GM06990 (cell line): ENCODE measurements at regions not wholly inside any gene's neighbourhood (a gene's known extent, or its start where the extent isn't known, plus 50 kb on each side); places are given as distances from the start of the nearest gene placed in this dataset.
A peak's percentile ranks its signal among the peaks of the same experiment; 100 is the strongest.
"Not testable (repeated sequence)": the region's sequence is repeated elsewhere in the genome, so short reads cannot be mapped to it uniquely, and the experiment has no call there.

Source experiments
- DNase-seq: peaks from one replicate; pipeline ENCODE4 v3.0.0-alpha.2; 2011; ENCODE audit not compliant: insufficient read length; ENCODE audit errors: extremely low read depth
- H3K27me3 ChIP-seq: replicated peaks from 2 replicates; pipeline ENCODE4 v1.6.0; 2011; ENCODE audit warnings: low read length; ENCODE audit not compliant: control insufficient read depth, insufficient read depth
- H3K36me3 ChIP-seq: 2 replicates; pipeline ENCODE4 v1.5.1; 2011; ENCODE audit warnings: low read length; ENCODE audit not compliant: control insufficient read depth, insufficient read depth
- H3K4me3 ChIP-seq: replicated peaks from 2 replicates; pipeline ENCODE4 v1.5.1; 2011; ENCODE audit warnings: low read depth, mild to moderate bottlenecking, control low read depth, low read length
- TF ChIP-seq, protein P1 (sequence below): IDR thresholded peaks from 2 replicates; pipeline ENCODE4 v1.5.1; 2011; ENCODE audit warnings: low read length, control low read depth, mild to moderate bottlenecking, inconsistent platforms; ENCODE audit not compliant: insufficient read depth, poor library complexity, severe bottlenecking

DNA sequence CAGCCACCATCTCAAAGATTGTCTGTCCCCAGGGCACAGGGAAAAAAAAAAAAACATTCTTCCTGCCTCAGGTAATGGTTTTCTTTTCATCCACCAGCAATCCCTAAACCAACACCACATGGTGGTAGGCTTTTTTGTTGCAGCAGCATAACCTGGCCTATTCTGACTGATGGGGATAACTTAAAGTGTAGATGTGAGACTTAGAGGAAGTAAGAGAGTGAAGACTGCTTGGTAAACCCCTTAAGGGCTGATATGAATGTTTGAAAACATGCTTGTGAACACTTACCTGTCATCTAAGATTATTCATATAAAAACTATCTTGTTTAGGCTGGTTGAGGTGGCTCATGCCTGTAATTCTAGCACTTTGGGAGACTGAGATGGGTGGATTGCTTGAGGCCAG lies 130.2 kb upstream of the RAP1B start:
- TF ChIP-seq, protein P1, sequence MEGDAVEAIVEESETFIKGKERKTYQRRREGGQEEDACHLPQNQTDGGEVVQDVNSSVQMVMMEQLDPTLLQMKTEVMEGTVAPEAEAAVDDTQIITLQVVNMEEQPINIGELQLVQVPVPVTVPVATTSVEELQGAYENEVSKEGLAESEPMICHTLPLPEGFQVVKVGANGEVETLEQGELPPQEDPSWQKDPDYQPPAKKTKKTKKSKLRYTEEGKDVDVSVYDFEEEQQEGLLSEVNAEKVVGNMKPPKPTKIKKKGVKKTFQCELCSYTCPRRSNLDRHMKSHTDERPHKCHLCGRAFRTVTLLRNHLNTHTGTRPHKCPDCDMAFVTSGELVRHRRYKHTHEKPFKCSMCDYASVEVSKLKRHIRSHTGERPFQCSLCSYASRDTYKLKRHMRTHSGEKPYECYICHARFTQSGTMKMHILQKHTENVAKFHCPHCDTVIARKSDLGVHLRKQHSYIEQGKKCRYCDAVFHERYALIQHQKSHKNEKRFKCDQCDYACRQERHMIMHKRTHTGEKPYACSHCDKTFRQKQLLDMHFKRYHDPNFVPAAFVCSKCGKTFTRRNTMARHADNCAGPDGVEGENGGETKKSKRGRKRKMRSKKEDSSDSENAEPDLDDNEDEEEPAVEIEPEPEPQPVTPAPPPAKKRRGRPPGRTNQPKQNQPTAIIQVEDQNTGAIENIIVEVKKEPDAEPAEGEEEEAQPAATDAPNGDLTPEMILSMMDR: no peak
- Histone ChIP-seq H3K4me3 (no peak overlapping the region), H3K36me3 (no peaks in the 10 kb centered on the region), H3K27me3 (no peaks in the 10 kb centered on the region)
- DNase-seq: no peak

DNA sequence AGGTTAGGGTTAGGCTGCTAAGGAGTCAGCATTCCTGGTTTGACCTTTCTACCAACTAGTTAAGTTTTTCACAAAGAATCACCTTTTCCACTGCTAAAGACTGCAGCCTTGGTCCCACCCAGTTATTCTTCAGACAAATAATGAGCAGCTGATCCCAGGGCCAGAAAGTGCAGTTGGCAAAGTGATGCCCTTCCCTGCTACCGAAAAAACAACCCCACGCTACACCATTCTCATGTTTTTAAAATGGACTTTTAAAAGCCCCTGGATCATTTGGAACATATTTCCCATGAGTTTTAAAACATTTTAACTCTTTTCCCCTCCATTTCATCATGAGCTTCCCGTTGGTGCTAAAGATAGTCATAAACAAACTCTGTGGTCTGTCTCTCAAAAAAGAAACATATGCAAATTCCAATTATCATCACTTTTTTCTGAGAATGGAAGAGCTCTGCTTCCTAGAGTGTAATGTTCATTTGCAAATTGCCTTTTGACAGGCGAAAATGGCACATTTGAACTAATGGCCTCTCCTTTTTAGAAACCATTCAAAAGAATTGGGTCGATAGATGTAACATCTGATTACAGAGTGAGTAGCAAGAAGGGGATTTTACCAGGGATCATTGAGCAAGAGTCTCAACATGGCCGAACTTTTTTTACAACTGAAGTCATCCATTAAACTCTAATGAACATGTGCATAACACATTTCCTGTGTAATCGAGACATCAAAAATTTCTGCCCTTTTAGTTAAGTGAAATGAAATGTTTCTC lies 129.3 kb upstream of the RAP1B start:
- peak; percentile 68 for DNase-seq
- no peaks in the 10 kb centered on the region for H3K36me3 ChIP-seq
- H3K27me3 ChIP-seq: no peaks in the 10 kb centered on the region
- H3K4me3 ChIP-seq: no peak overlapping the region
- TF ChIP-seq, protein P1: no peak

GRCh38 chr12:68482014-68482413 lies 128.7 kb upstream of the RAP1B start:
- H3K4me3 ChIP-seq: no peak overlapping the region
- TF ChIP-seq, protein P1: no peak
- H3K36me3 ChIP-seq: no peaks in the 10 kb centered on the region
- H3K27me3 ChIP-seq: no peaks in the 10 kb centered on the region
- DNase-seq: no peak

DNA sequence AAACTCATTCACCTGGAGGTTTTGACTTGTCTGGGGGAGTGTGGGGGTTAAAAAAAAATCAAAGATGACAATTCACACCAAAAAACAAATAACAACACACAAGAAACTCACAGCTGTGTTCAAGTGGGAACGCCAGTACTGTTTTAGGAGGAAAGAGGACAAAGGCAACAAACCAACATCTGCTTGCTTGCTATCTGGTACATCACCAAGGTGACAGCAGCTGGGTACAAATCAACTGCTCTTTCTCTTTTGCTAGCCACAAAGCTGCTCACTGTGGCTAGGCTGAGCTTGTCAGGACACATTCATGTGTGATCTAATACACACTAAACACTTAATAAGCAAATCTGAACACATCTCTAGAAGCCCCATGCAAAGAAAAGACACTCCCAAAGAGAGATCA lies 128.0 kb upstream of the RAP1B start:
- no peaks in the 10 kb centered on the region for H3K27me3 ChIP-seq
- peak; percentile 32 for DNase-seq
- TF ChIP-seq, protein P1: no peak
- H3K4me3 ChIP-seq: no peak overlapping the region
- H3K36me3 ChIP-seq: no peaks in the 10 kb centered on the region

DNA sequence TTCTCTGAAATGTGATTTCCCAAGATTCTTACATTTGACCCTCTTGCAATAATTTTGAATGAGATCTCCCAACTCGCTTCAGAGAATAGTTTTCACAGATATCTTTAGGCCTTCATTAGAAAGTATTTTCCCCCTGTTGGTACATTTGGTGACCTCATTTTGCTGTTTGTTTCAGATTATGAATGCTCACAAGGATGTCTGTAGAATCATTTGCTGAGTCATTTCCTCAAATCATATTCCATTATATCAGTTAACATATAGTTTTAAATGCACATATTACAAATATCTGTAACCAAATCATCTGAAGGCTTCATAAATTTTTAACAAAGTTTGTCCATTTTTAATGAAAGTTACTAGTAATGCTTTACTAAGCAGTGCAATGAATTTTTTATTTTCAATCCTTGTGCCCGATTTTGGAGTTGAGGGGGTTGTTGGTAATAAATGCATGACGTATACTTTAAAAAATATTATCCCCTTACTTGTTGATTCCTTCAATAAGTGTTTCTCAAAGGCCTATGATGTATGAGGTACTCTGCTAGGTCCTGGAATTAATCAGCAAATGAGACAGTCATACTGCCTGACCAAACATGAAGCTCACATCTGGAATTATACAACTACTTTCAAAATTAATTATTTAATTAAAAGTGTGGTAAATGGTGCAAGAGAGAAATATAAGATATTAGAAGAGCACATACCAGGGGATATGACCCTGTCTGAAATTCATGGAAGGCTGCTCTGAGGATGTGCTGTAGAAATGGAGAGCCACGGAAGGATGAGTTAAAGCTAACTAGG lies 126.9 kb upstream of the RAP1B start:
- no peaks in the 10 kb centered on the region for H3K27me3 ChIP-seq
- H3K36me3 ChIP-seq: no peaks in the 10 kb centered on the region
- H3K4me3 ChIP-seq: no peak overlapping the region
- TF ChIP-seq, protein P1: no peak
- DNase-seq: no peak

DNA sequence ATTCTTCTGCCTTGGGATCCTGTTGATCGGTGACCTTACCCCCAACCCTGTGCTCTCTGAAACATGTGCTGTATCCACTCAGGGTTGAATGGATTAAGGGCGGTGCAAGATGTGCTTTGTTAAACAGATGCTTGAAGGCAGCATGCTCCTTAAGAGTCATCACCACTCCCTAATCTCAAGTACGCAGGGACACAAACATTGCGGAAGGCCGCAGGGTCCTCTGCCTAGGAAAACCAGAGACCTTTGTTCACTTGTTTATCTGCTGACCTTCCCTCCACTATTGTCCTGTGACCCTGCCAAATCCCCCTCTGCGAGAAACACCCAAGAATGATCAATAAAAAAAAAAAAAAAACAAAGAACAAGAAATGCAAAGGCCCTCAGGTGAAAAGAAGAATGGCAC lies 126.1 kb upstream of the RAP1B start:
- H3K27me3 ChIP-seq, H3K4me3 ChIP-seq, DNase-seq, H3K36me3 ChIP-seq: not testable (repeated sequence)

DNA sequence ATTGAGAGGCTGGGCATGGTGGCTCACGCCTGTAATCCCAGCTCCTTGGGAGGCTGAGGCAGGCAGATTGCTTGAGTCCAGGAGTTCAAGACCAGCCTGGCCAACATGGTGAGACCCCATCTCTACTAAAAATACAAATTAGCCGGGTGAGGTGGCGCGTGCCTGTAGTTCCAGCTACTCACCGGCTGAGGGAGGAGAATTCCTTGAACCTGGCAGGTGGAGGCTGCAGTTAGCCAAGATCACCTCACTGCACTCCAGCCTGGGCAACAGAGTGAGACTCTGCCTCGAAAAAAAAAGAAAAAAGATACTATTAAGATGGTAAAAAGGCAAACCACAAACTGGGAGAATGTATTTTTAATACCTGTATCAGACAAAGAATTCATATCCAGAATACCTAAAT lies 124.2 kb upstream of the RAP1B start:
- not testable (repeated sequence) for H3K4me3 ChIP-seq, H3K36me3 ChIP-seq, DNase-seq, H3K27me3 ChIP-seq
